ENCODE measurements at regions not wholly inside any gene's neighbourhood (a gene's known extent, or its start where the extent isn't known, plus 50 kb on each side); places are given as distances from the start of the nearest gene placed in this dataset.
"Not testable (repeated sequence)": the region's sequence is repeated elsewhere in the genome, so short reads cannot be mapped to it uniquely, and the experiment has no call there.

GRCh38 chr7:21330462-21331178 is 97.3 kb upstream of the SP4 start:
- no peak for DNase-seq

GRCh38 chr7:21334906-21335305 is 93.0 kb upstream of the SP4 start:
- DNase-seq: no peak

- no peak for DNase-seq
Measured at GRCh38 chr7:21336743-21337142, 91.1 kb upstream of the SP4 start.

- DNase-seq: no peak
Measured at GRCh38 chr7:21338728-21339164, 89.1 kb upstream of the SP4 start.

- not testable (repeated sequence) for DNase-seq
Measured at GRCh38 chr7:21344900-21345299, 83.0 kb upstream of the SP4 start.

- DNase-seq: no peak
Measured at GRCh38 chr7:21345361-21345760, 82.5 kb upstream of the SP4 start.

- no peak for DNase-seq
Measured at GRCh38 chr7:21346297-21346696, 81.6 kb upstream of the SP4 start.

GRCh38 chr7:21352540-21353387 is 75.1 kb upstream of the SP4 start:
- DNase-seq: no peak

- no peak for DNase-seq
Measured at GRCh38 chr7:21353388-21353780, 74.5 kb upstream of the SP4 start.

GRCh38 chr7:21354284-21354683 is 73.6 kb upstream of the SP4 start:
- no peak for DNase-seq

GRCh38 chr7:21355406-21355874 is 72.4 kb upstream of the SP4 start:
- no peak for DNase-seq

- no peak for DNase-seq
Measured at GRCh38 chr7:21356616-21357015, 71.3 kb upstream of the SP4 start.

GRCh38 chr7:21357151-21358097 is 70.5 kb upstream of the SP4 start:
- DNase-seq: no peak

GRCh38 chr7:21358648-21359047 is 69.2 kb upstream of the SP4 start:
- no peak for DNase-seq

- no peak for DNase-seq
Measured at GRCh38 chr7:21359163-21359562, 68.7 kb upstream of the SP4 start.

GRCh38 chr7:21361413-21362125 is 66.3 kb upstream of the SP4 start:
- DNase-seq: no peak

- no peak for DNase-seq
Measured at GRCh38 chr7:21364801-21365271, 63.0 kb upstream of the SP4 start.

- no peak for DNase-seq
Measured at GRCh38 chr7:21365866-21366624, 61.8 kb upstream of the SP4 start.

GRCh38 chr7:21367081-21367480 is 60.8 kb upstream of the SP4 start:
- no peak for DNase-seq

- DNase-seq: no peak
Measured at GRCh38 chr7:21367537-21367936, 60.3 kb upstream of the SP4 start.

GRCh38 chr7:21368317-21368716 is 59.6 kb upstream of the SP4 start:
- DNase-seq: no peak

Measured in NCI-H446 treated with DMSO at 0.1 percent for 48 hours (cell line).